SU-DHL-6 (cell line): ENCODE measurements at regions not wholly inside any gene's neighbourhood (a gene's known extent, or its start where the extent isn't known, plus 50 kb on each side); places are given as distances from the start of the nearest gene placed in this dataset.

Experiments used
- EZH2phosphoT487 ChIP-seq: fragments of 200-600 bp; sonication (generic), shearing (Covaris generic); conservative IDR thresholded peaks from 2 replicates; pipeline ENCODE4 v1.6.1; 2018; ENCODE audit warnings: mild to moderate bottlenecking, antibody characterized with exemption, low read length, moderate library complexity, mixed read lengths
- TF ChIP-seq, protein P1 (sequence below): fragments of 200-600 bp; sonication (generic); IDR thresholded peaks from one replicate; pipeline ENCODE4 v1.5.1; 2017; ENCODE audit warnings: antibody characterized with exemption, mild to moderate bottlenecking, low read length, moderate library complexity; ENCODE audit not compliant: insufficient read depth, poor library complexity, severe bottlenecking

DNA sequence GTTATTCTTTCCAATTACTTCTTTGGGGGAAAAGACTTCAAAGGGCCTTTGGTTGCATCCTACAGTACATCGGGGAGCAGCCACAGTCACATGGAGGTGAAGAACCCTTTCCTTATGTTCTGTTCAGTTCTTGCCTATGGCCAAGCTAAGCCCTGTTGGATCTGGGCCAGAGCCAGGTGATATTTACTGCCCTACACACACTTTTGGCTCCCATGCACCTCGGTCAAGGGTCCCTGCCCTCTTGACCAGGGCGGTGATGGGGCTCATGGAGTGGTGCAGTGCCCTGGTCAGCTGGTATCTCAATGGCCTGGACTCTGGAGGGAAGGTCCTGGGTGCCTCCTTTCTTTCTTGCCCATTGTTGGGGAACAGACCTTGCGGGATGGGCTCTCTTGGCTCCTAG lies 98.7 kb downstream of the VAPA start:
- TF ChIP-seq, protein P1, sequence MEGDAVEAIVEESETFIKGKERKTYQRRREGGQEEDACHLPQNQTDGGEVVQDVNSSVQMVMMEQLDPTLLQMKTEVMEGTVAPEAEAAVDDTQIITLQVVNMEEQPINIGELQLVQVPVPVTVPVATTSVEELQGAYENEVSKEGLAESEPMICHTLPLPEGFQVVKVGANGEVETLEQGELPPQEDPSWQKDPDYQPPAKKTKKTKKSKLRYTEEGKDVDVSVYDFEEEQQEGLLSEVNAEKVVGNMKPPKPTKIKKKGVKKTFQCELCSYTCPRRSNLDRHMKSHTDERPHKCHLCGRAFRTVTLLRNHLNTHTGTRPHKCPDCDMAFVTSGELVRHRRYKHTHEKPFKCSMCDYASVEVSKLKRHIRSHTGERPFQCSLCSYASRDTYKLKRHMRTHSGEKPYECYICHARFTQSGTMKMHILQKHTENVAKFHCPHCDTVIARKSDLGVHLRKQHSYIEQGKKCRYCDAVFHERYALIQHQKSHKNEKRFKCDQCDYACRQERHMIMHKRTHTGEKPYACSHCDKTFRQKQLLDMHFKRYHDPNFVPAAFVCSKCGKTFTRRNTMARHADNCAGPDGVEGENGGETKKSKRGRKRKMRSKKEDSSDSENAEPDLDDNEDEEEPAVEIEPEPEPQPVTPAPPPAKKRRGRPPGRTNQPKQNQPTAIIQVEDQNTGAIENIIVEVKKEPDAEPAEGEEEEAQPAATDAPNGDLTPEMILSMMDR = no peak
- no peak for TF ChIP-seq EZH2phosphoT487
